K562 (cell line): ENCODE measurements at regions not wholly inside any gene's neighbourhood (a gene's known extent, or its start where the extent isn't known, plus 50 kb on each side); places are given as distances from the start of the nearest gene placed in this dataset.

Experiments used
- ATAC-seq: fragments of 200-7000 bp; cut with Tn5 transposase; 3 replicates; pipeline ENCODE4 v1.9.1; 2020; ENCODE audit warnings: moderate library complexity
- BruUV-seq: library from RNA; stranded (reverse); fragments of 400-500 nt; replicated peaks from 2 replicates; lab custom pipeline; 2021; lab: Mats Ljungman, UMichigan
- CTCF ChIA-PET: fragments of 300-600 bp; formaldehyde crosslinking; extraction: SDS; loops from one replicate; lab custom pipeline; 2021; ENCODE audit warnings: low intra/inter-chr PET ratio; lab: Yijun Ruan, JAX
- POLR2A ChIA-PET: fragments of 300-600, 350-650 bp; sonication (Branson Sonifier 250); formaldehyde crosslinking; extraction: SDS; loops from one replicate; lab custom pipeline; 2021; ENCODE audit warnings: antibody characterized with exemption, inconsistent platforms; lab: Yijun Ruan, JAX
- DNase-seq, 4 experiments: peaks; one replicate each; pipeline versions ENCODE4 v3.0.0 to v3.0.0-alpha.2; 2011 to 2018; ENCODE audit warnings: low spot score in 3 of 4, mixed read lengths in 3 of 4; ENCODE audit errors: extremely low read depth in 1 of 4
- FAIRE-seq: peaks from 2 replicates; lab custom pipeline; 2011; peaks lifted over from hg19 to GRCh38; lab: Jason Lieb, UNC
- H2AFZ ChIP-seq: 2 replicates; pipeline ENCODE4 v1.6.0; 2011; ENCODE audit warnings: low read depth, low read length, control low read depth, inconsistent platforms
- H3K27ac ChIP-seq: fragments of 200-600 bp; 3 replicates; pipeline ENCODE4 v1.8.0; 2011; ENCODE audit warnings: low read depth, mild to moderate bottlenecking, control low read depth, inconsistent platforms, low read length, moderate library complexity, mixed read lengths; ENCODE audit errors: extremely low read depth
- H3K27me3 ChIP-seq, 2 experiments: fragments of 300-600 bp in 1 of 2; 2 replicates in 1 of 2; 3 replicates in 1 of 2; pipeline versions ENCODE4 v1.6.0 to v1.8.0; 2011; ENCODE audit warnings: inconsistent platforms in 2 of 2, low read length in 2 of 2, mild to moderate bottlenecking in 1 of 2, mixed read lengths in 1 of 2, moderate library complexity in 1 of 2; ENCODE audit not compliant: control insufficient read depth in 2 of 2, insufficient read depth in 2 of 2
- H3K36me3 ChIP-seq: fragments of 300-600 bp; 3 replicates; pipeline ENCODE4 v1.8.0; 2011; ENCODE audit warnings: mild to moderate bottlenecking, low read length, inconsistent platforms; ENCODE audit not compliant: control insufficient read depth, insufficient read depth
- H3K4me1 ChIP-seq, 2 experiments: fragments of 200-600 bp in 1 of 2; replicated peaks in 1 of 2; 2 replicates in 1 of 2; 3 replicates in 1 of 2; pipeline versions ENCODE4 v1.5.1 to v1.8.0; 2011; ENCODE audit warnings: inconsistent platforms in 2 of 2, low read length in 2 of 2, mild to moderate bottlenecking in 1 of 2, mixed read lengths in 1 of 2, moderate library complexity in 1 of 2; ENCODE audit not compliant: control insufficient read depth in 2 of 2, insufficient read depth in 2 of 2
- H3K4me2 ChIP-seq: 2 replicates; pipeline ENCODE4 v1.6.1; 2011; ENCODE audit warnings: low read length, control low read depth, inconsistent platforms, mixed read lengths; ENCODE audit not compliant: insufficient read depth
- H3K4me3 ChIP-seq: fragments of 200-600 bp; sonication (generic), shearing (Covaris generic); 2 replicates; pipeline ENCODE4 v1.5.1; 2016; ENCODE audit warnings: control low read depth, inconsistent platforms
- H3K79me2 ChIP-seq: fragments of 200-600 bp; 3 replicates; pipeline ENCODE4 v1.8.0; 2011; ENCODE audit warnings: low read length, inconsistent platforms; ENCODE audit not compliant: control insufficient read depth, insufficient read depth
- H3K9ac ChIP-seq, 2 experiments: 2 replicates each; pipeline versions ENCODE4 v1.6.0 to v1.6.1; 2011; ENCODE audit warnings: low read depth in 2 of 2, low read length in 2 of 2, control low read depth in 1 of 2, inconsistent platforms in 1 of 2, mild to moderate bottlenecking in 1 of 2, mixed read lengths in 1 of 2; ENCODE audit not compliant: insufficient read depth in 1 of 2
- H3K9me1 ChIP-seq: one replicate; pipeline ENCODE4 v1.6.0; 2011; ENCODE audit warnings: inconsistent platforms, mild to moderate bottlenecking, low read length, moderate library complexity; ENCODE audit not compliant: control insufficient read depth, insufficient read depth
- H3K9me3 ChIP-seq: replicated peaks from 2 replicates; pipeline ENCODE4 v1.5.1; 2011; ENCODE audit warnings: low read depth, low read length, inconsistent platforms; ENCODE audit not compliant: control insufficient read depth, insufficient read depth
- H4K20me1 ChIP-seq: replicated peaks from 2 replicates; pipeline ENCODE4 v1.6.1; 2011; ENCODE audit warnings: low read length, inconsistent platforms, mixed read lengths; ENCODE audit not compliant: control insufficient read depth, insufficient read depth
- BRCA1 ChIP-seq, 2 experiments: fragments of 450-650 bp in 1 of 2; sonication (generic) in 1 of 2; formaldehyde crosslinking in 1 of 2; IDR thresholded peaks; 2 replicates each; pipeline versions ENCODE4 v1.5.0 to v1.6.1; 2017 to 2020; ENCODE audit warnings: mild to moderate bottlenecking in 1 of 2, missing genetic modification reagents in 1 of 2
- E2F6 ChIP-seq, 2 experiments: IDR thresholded peaks; 2 replicates each; pipeline ENCODE4 v1.6.1; 2011; ENCODE audit warnings: borderline replicate concordance in 1 of 2, control low read depth in 1 of 2, low read depth in 1 of 2, low read length in 1 of 2, mild to moderate bottlenecking in 1 of 2, mixed read lengths in 1 of 2, moderate library complexity in 1 of 2; ENCODE audit not compliant: insufficient read depth in 1 of 2, insufficient read length in 1 of 2, poor library complexity in 1 of 2, severe bottlenecking in 1 of 2; ENCODE audit errors: extremely low read depth in 1 of 2
- FOXK2 ChIP-seq, 2 experiments: fragments of 450-650 bp; IDR thresholded peaks in 1 of 2; conservative IDR thresholded peaks in 1 of 2; 2 replicates each; pipeline ENCODE4 v1.6.1; 2016; ENCODE audit warnings: low read depth in 2 of 2, mild to moderate bottlenecking in 1 of 2
- GABPA ChIP-seq: fragments of 200-800 bp; sonication (Bioruptor generic); conservative IDR thresholded peaks from 2 replicates; pipeline ENCODE4 v1.6.1; 2016; ENCODE audit warnings: low read depth, missing genetic modification characterization, missing compliant biosample characterization
- GATAD2B ChIP-seq: fragments of 450-650 bp; IDR thresholded peaks from 2 replicates; pipeline ENCODE4 v1.6.1; 2017; ENCODE audit warnings: mild to moderate bottlenecking, borderline replicate concordance
- KLF16 ChIP-seq: IDR thresholded peaks from 2 replicates; pipeline ENCODE4 v1.6.1; 2016; ENCODE audit warnings: antibody characterized with exemption
- ZNF140 ChIP-seq: fragments of 250-450 bp; sonication (Bioruptor Pico); IDR thresholded peaks from 2 replicates; pipeline ENCODE4 v1.8.0; 2021; ENCODE audit warnings: moderate library complexity, mild to moderate bottlenecking, inconsistent platforms
- ZNF232 ChIP-seq: sonication (generic); formaldehyde crosslinking; IDR thresholded peaks from 2 replicates; pipeline ENCODE4 v1.8.0; 2022; ENCODE audit warnings: mild to moderate bottlenecking, missing genetic modification reagents
- WGBS: fragments of 100-300 bp; shearing (Covaris generic); methylation state at CpG from one replicate; pipeline ENCODE4 v1.1.6; 2016; ENCODE audit warnings: low coverage, mixed read lengths; ENCODE audit not compliant: insufficient coverage; ENCODE audit errors: missing lambda C conversion rate; 5-methylcytosine and 5-hydroxymethylcytosine counted together
- in situ Hi-C: fragments of 300-500 bp; cut with MboI; formaldehyde crosslinking; loops from 4 replicates; pipeline ENCODE4 v1.15.0; 2018; ENCODE audit warnings: inconsistent platforms, mixed read lengths
- intact Hi-C: fragments of 100-400 bp; cut with micrococcal nuclease; formaldehyde crosslinking; loops from 2 replicates; pipeline ENCODE4 v1.14.2; 2022
- TF ChIP-seq, protein P1 (sequence below): sonication (generic); formaldehyde crosslinking; IDR thresholded peaks from 2 replicates; pipeline ENCODE4 v1.8.0; 2022; ENCODE audit warnings: mild to moderate bottlenecking, missing genetic modification reagents
- TF ChIP-seq, protein P2 (sequence below), 3 experiments: fragments of 200-800 bp in 1 of 3; sonication (Bioruptor generic) in 1 of 3; sonication (generic) in 1 of 3; formaldehyde crosslinking in 1 of 3; IDR thresholded peaks; 2 replicates each; pipeline versions ENCODE4 v1.6.1 to v1.8.0; 2016 to 2022; ENCODE audit warnings: mild to moderate bottlenecking in 2 of 3, missing compliant biosample characterization in 2 of 3, missing genetic modification characterization in 2 of 3, missing genetic modification reagents in 1 of 3

DNA sequence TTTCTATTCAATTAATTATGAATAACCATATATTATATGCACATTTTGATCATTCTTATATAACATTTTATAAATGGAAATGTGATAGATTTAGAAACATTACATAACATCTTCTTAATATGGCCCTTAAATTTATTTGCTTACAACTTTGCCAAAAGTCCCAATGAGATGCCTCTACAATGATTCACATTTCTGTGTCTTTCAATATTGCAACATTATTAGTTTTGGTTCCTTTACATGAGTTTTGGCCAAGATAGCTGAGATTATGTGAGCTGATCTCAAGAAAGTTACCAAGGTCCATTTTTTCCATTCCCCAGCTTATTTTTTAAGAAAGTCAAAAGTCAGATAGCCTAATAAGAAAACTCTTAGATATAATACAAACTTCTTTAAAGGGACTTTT lies 361.2 kb downstream of the PCDH7 start (continued):
- TF ChIP-seq, protein P1, sequence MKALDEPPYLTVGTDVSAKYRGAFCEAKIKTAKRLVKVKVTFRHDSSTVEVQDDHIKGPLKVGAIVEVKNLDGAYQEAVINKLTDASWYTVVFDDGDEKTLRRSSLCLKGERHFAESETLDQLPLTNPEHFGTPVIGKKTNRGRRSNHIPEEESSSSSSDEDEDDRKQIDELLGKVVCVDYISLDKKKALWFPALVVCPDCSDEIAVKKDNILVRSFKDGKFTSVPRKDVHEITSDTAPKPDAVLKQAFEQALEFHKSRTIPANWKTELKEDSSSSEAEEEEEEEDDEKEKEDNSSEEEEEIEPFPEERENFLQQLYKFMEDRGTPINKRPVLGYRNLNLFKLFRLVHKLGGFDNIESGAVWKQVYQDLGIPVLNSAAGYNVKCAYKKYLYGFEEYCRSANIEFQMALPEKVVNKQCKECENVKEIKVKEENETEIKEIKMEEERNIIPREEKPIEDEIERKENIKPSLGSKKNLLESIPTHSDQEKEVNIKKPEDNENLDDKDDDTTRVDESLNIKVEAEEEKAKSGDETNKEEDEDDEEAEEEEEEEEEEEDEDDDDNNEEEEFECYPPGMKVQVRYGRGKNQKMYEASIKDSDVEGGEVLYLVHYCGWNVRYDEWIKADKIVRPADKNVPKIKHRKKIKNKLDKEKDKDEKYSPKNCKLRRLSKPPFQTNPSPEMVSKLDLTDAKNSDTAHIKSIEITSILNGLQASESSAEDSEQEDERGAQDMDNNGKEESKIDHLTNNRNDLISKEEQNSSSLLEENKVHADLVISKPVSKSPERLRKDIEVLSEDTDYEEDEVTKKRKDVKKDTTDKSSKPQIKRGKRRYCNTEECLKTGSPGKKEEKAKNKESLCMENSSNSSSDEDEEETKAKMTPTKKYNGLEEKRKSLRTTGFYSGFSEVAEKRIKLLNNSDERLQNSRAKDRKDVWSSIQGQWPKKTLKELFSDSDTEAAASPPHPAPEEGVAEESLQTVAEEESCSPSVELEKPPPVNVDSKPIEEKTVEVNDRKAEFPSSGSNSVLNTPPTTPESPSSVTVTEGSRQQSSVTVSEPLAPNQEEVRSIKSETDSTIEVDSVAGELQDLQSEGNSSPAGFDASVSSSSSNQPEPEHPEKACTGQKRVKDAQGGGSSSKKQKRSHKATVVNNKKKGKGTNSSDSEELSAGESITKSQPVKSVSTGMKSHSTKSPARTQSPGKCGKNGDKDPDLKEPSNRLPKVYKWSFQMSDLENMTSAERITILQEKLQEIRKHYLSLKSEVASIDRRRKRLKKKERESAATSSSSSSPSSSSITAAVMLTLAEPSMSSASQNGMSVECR (CRISPR knock-in tag): no peak
- TF ChIP-seq BRCA1 (IDR thresholded peaks at IDR 0.05) (no peak), BRCA1 (CRISPR knock-in tag; IDR thresholded peaks at IDR 0.05) (no peak), ZNF140 (CRISPR knock-in tag) (no peak)

GRCh38 chr4:31083456-31083855 lies 363.3 kb downstream of the PCDH7 start:
- CTCF ChIA-PET: no interaction called here
- Histone ChIP-seq H3K79me2 (no peaks in the 10 kb centered on the region), H3K27me3 (no peaks in the 10 kb centered on the region), H3K27ac (no peak overlapping the region), H2AFZ (no peak overlapping the region), H3K4me3 (no peak overlapping the region), H3K9ac (no peak overlapping the region), H3K9me1 (no peaks in the 10 kb centered on the region), H3K9me3 (no peaks in the 10 kb centered on the region), H4K20me1 (no peaks in the 10 kb centered on the region), H3K4me1 (no peaks in the 10 kb centered on the region), H3K4me2 (no peak overlapping the region), H3K36me3 (no peaks in the 10 kb centered on the region)
- DNase-seq: no peak
- no peak for FAIRE-seq
- intact Hi-C loops (no loop called here), in situ Hi-C loops (no loop called here)
- no TSS peak for BruUV-seq
- TF ChIP-seq E2F6 (IDR thresholded peaks at IDR 0.05; ENCODE audit: borderline replicate concordance in 1 of 2, extremely low read depth in 1 of 2, insufficient read depth in 1 of 2, insufficient read length in 1 of 2, low read depth in 1 of 2, low read length in 1 of 2, poor library complexity in 1 of 2, severe bottlenecking in 1 of 2) (no peak), GATAD2B (no peak), ZNF232 (CRISPR knock-in tag) (no peak), FOXK2 (conservative IDR thresholded peaks at IDR 0.05 in 1 of 2, IDR thresholded peaks at IDR 0.05 in 1 of 2; ENCODE audit: low read depth in 2 of 2) (no peak), KLF16 (no peak), GABPA (tag) (no peak)
- TF ChIP-seq, protein P2, sequence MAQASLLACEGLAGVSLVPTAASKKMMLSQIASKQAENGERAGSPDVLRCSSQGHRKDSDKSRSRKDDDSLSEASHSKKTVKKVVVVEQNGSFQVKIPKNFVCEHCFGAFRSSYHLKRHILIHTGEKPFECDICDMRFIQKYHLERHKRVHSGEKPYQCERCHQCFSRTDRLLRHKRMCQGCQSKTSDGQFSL (CRISPR knock-in tag; IDR thresholded peaks at IDR 0.05): no peak
- TF ChIP-seq, protein P2 (tag; IDR thresholded peaks at IDR 0.05): no peak
- WGBS: 0% methylated on average over 3 of the region's 3 CpGs
- POLR2A ChIA-PET: no interaction called here
- ATAC-seq: no peak
